ENCODE measurements at regions not wholly inside any gene's neighbourhood (a gene's known extent, or its start where the extent isn't known, plus 50 kb on each side); places are given as distances from the start of the nearest gene placed in this dataset.
"Not testable (repeated sequence)": the region's sequence is repeated elsewhere in the genome, so short reads cannot be mapped to it uniquely, and the experiment has no call there.

GRCh38 chr2:225756198-225756597 is 356.7 kb downstream of the NYAP2 start:
- Histone ChIP-seq H3K4me3 (ENCODE audit: low read depth in 2 of 2, low read length in 2 of 2) (no peak overlapping the region), H3K27ac (ENCODE audit: low read length) (no peak overlapping the region), H3K4me1 (ENCODE audit: control insufficient read depth, insufficient read depth, low read length) (no peaks in the 10 kb centered on the region), H3K36me3 (ENCODE audit: control insufficient read depth, insufficient read depth, low read length) (no peaks in the 10 kb centered on the region; the same call in 1 of the 2 replicates), H3K9me3 (ENCODE audit: control insufficient read depth, insufficient read depth, low read depth, low read length) (no peaks in the 10 kb centered on the region), H3K27me3 (ENCODE audit: control insufficient read depth, insufficient read depth, low read length) (no peaks in the 10 kb centered on the region)
- intact Hi-C loops (cut with micrococcal nuclease; ENCODE audit: unreplicated experiment) = no loop called here
- TF ChIP-seq CTCF (IDR thresholded peaks at IDR 0.05) (no peak), REST (IDR thresholded peaks at IDR 0.05; ENCODE audit: insufficient read depth in 1 of 2, low read depth in 2 of 2, low read length in 1 of 2) (no peak)
- ATAC-seq (no peak), DNase-seq (ENCODE audit: low read depth, low spot score) (no peak)
- POLR2A ChIA-PET = no interaction called here
- in situ Hi-C loops (cut with HindIII; ENCODE audit: low pct_unique_long_range_greater_than_20kb, low sequenced_read_pairs) = no loop called here
- no TSS peak for BruUV-seq (replicated peaks)
- CTCF ChIA-PET = no interaction called here

- Histone ChIP-seq H3K4me1 (ENCODE audit: control insufficient read depth, insufficient read depth, low read length) (no peaks in the 10 kb centered on the region), H3K27ac (ENCODE audit: low read length) (no peak overlapping the region), H3K36me3 (ENCODE audit: control insufficient read depth, insufficient read depth, low read length) (no peaks in the 10 kb centered on the region), H3K9me3 (ENCODE audit: control insufficient read depth, insufficient read depth, low read depth, low read length) (no peaks in the 10 kb centered on the region), H3K27me3 (ENCODE audit: control insufficient read depth, insufficient read depth, low read length) (no peaks in the 10 kb centered on the region), H3K4me3 (ENCODE audit: low read depth in 2 of 2, low read length in 2 of 2) (no peak overlapping the region)
- in situ Hi-C loops (cut with HindIII; ENCODE audit: low pct_unique_long_range_greater_than_20kb, low sequenced_read_pairs) (no loop called here), intact Hi-C loops (cut with micrococcal nuclease; ENCODE audit: unreplicated experiment) (no loop called here)
- no TSS peak for BruUV-seq (replicated peaks)
- no peak for ATAC-seq
- CTCF ChIA-PET = no interaction called here
- TF ChIP-seq REST (IDR thresholded peaks at IDR 0.05; ENCODE audit: insufficient read depth in 1 of 2, low read depth in 2 of 2, low read length in 1 of 2) = no peak
- no peak for TF ChIP-seq SIN3A (IDR thresholded peaks at IDR 0.05; ENCODE audit: borderline replicate concordance, insufficient read depth, low read depth, low read length)
- no peak for TF ChIP-seq TCF7L2 (IDR thresholded peaks at IDR 0.05; ENCODE audit: low read depth, low read length)
- TF ChIP-seq POLR2AphosphoS5 (IDR thresholded peaks at IDR 0.05; ENCODE audit: low read depth, low read length) = no peak
- TF ChIP-seq CTCF (IDR thresholded peaks at IDR 0.05) = no peak
- no peak for DNase-seq (ENCODE audit: low read depth, low spot score)
- POLR2A ChIA-PET = no interaction called here
These were observed 349.1 kb downstream of the NYAP2 start for GRCh38 chr2:225748609-225749008.

- intact Hi-C loops (cut with micrococcal nuclease; ENCODE audit: unreplicated experiment); H3K4me1 ChIP-seq (ENCODE audit: control insufficient read depth, insufficient read depth, low read length); ATAC-seq; in situ Hi-C loops (cut with HindIII; ENCODE audit: low pct_unique_long_range_greater_than_20kb, low sequenced_read_pairs); DNase-seq (ENCODE audit: low read depth, low spot score); H3K27ac ChIP-seq (ENCODE audit: low read length); CTCF ChIA-PET; H3K36me3 ChIP-seq (ENCODE audit: control insufficient read depth, insufficient read depth, low read length); H3K4me3 ChIP-seq (ENCODE audit: low read depth in 2 of 2, low read length in 2 of 2); H3K9me3 ChIP-seq (ENCODE audit: control insufficient read depth, insufficient read depth, low read depth, low read length); H3K27me3 ChIP-seq (ENCODE audit: control insufficient read depth, insufficient read depth, low read length); POLR2A ChIA-PET; BruUV-seq (replicated peaks): not testable (repeated sequence)
These were observed 344.5 kb downstream of the NYAP2 start for GRCh38 chr2:225743996-225744395.

All from Panc1 (cell line).